ENCODE measurements at regions not wholly inside any gene's neighbourhood (a gene's known extent, or its start where the extent isn't known, plus 50 kb on each side); places are given as distances from the start of the nearest gene placed in this dataset.

- Histone ChIP-seq H3K4me3 (no peak overlapping the region), H3K27me3 (no peaks in the 10 kb centered on the region), H3K9me3 (ENCODE audit: low read depth) (no peaks in the 10 kb centered on the region), H3K27ac (no peak overlapping the region), H3K36me3 (no peaks in the 10 kb centered on the region), H3K4me1 (ENCODE audit: low read depth) (no peaks in the 10 kb centered on the region)
- DNase-seq (ENCODE audit: low read depth in 1 of 2, low spot score in 1 of 2) = no peak
- TF ChIP-seq CTCF (IDR thresholded peaks at IDR 0.05; ENCODE audit: low read depth, low read length) = no peak
Observed at GRCh38 chr9:26244661-26245451, 566.6 kb upstream of the TUSC1 start.

- H3K27me3 ChIP-seq = no peaks in the 10 kb centered on the region
- TF ChIP-seq CTCF (IDR thresholded peaks at IDR 0.05; ENCODE audit: low read depth, low read length) = no peak
- no peak overlapping the region for H3K27ac ChIP-seq
- H3K9me3 ChIP-seq (ENCODE audit: low read depth) = no peaks in the 10 kb centered on the region
- no peaks in the 10 kb centered on the region for H3K4me1 ChIP-seq (ENCODE audit: low read depth)
- H3K4me3 ChIP-seq = no peak overlapping the region
- DNase-seq (ENCODE audit: low read depth in 1 of 2, low spot score in 1 of 2) = no peak
- H3K36me3 ChIP-seq = no peaks in the 10 kb centered on the region
Observed at GRCh38 chr9:26243726-26244125, 565.5 kb upstream of the TUSC1 start.

GRCh38 chr9:26243029-26243697, 564.9 kb upstream of the TUSC1 start:
- no peaks in the 10 kb centered on the region for H3K4me1 ChIP-seq (ENCODE audit: low read depth)
- TF ChIP-seq CTCF (IDR thresholded peaks at IDR 0.05; ENCODE audit: low read depth, low read length) = no peak
- no peaks in the 10 kb centered on the region for H3K9me3 ChIP-seq (ENCODE audit: low read depth)
- no peak for DNase-seq (ENCODE audit: low read depth in 1 of 2, low spot score in 1 of 2)
- H3K4me3 ChIP-seq = no peak overlapping the region
- H3K36me3 ChIP-seq = no peaks in the 10 kb centered on the region
- H3K27me3 ChIP-seq = no peaks in the 10 kb centered on the region
- no peak overlapping the region for H3K27ac ChIP-seq

- Histone ChIP-seq H3K4me1 (ENCODE audit: low read depth) (no peaks in the 10 kb centered on the region), H3K36me3 (no peaks in the 10 kb centered on the region), H3K4me3 (no peak overlapping the region), H3K27ac (no peak overlapping the region), H3K9me3 (ENCODE audit: low read depth) (no peaks in the 10 kb centered on the region), H3K27me3 (no peaks in the 10 kb centered on the region)
- TF ChIP-seq CTCF (IDR thresholded peaks at IDR 0.05; ENCODE audit: low read depth, low read length) = no peak
- no peak for DNase-seq (ENCODE audit: low read depth in 1 of 2, low spot score in 1 of 2)
Observed at GRCh38 chr9:26240020-26240419, 561.8 kb upstream of the TUSC1 start.

- Histone ChIP-seq H3K36me3 (no peaks in the 10 kb centered on the region), H3K4me1 (ENCODE audit: low read depth) (no peaks in the 10 kb centered on the region), H3K9me3 (ENCODE audit: low read depth) (no peaks in the 10 kb centered on the region), H3K4me3 (no peak overlapping the region), H3K27me3 (no peaks in the 10 kb centered on the region), H3K27ac (no peak overlapping the region)
- no peak for DNase-seq (ENCODE audit: low read depth in 1 of 2, low spot score in 1 of 2)
- TF ChIP-seq CTCF (IDR thresholded peaks at IDR 0.05; ENCODE audit: low read depth, low read length) = no peak
Observed at GRCh38 chr9:26237256-26237655, 559.0 kb upstream of the TUSC1 start.
